Endothelial cell of umbilical vein (primary cell): ENCODE measurements at regions not wholly inside any gene's neighbourhood (a gene's known extent, or its start where the extent isn't known, plus 50 kb on each side); places are given as distances from the start of the nearest gene placed in this dataset.

Experiments used
- MYC ChIP-seq: IDR thresholded peaks from one replicate; pipeline ENCODE4 v1.6.1; 2011; ENCODE audit warnings: mild to moderate bottlenecking, low read depth, low read length
- TF ChIP-seq, protein P1 (sequence below), 2 donors: IDR thresholded peaks; 1 replicate in 1 of 2; 2 replicates in 1 of 2; pipeline ENCODE4 v1.5.1; 2011; ENCODE audit warnings: low read length in 2 of 2, mild to moderate bottlenecking in 2 of 2, moderate library complexity in 2 of 2, control low read depth in 1 of 2, inconsistent platforms in 1 of 2, low read depth in 1 of 2; ENCODE audit not compliant: insufficient read depth in 1 of 2; ENCODE audit errors: extremely low read depth in 1 of 2

DNA sequence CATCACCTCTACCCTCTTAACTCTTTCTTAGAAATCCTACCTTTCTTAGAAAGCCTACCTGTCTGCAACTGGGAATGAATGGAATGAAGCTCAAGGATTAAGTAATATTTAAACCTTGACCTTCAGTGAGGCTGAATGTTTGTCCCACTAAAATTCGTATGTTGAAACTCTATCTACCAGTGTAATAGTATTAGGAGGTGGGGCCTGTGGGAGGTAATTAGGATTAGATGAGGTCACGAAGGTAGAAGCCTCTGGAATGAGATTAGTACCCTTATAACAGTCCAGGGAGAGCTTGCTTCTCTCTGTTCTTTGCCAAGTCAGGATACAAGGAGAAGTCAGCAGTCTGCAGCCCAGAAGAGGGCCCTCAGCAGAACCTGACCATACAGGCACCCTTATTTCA is 158.0 kb downstream of the TENT5A start:
- no peak for TF ChIP-seq MYC
- TF ChIP-seq, protein P1, sequence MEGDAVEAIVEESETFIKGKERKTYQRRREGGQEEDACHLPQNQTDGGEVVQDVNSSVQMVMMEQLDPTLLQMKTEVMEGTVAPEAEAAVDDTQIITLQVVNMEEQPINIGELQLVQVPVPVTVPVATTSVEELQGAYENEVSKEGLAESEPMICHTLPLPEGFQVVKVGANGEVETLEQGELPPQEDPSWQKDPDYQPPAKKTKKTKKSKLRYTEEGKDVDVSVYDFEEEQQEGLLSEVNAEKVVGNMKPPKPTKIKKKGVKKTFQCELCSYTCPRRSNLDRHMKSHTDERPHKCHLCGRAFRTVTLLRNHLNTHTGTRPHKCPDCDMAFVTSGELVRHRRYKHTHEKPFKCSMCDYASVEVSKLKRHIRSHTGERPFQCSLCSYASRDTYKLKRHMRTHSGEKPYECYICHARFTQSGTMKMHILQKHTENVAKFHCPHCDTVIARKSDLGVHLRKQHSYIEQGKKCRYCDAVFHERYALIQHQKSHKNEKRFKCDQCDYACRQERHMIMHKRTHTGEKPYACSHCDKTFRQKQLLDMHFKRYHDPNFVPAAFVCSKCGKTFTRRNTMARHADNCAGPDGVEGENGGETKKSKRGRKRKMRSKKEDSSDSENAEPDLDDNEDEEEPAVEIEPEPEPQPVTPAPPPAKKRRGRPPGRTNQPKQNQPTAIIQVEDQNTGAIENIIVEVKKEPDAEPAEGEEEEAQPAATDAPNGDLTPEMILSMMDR (IDR thresholded peaks at IDR 0.05; ENCODE audit: extremely low read depth in 1 of 2, insufficient read depth in 1 of 2, low read depth in 1 of 2, low read length in 2 of 2), result no peak
